GM21737 (cell line): ENCODE measurements at regions not wholly inside any gene's neighbourhood (a gene's known extent, or its start where the extent isn't known, plus 50 kb on each side); places are given as distances from the start of the nearest gene placed in this dataset.

Source experiments
- ATAC-seq: cut with Tn5 transposase; IDR thresholded peaks from one replicate; pipeline ENCODE4 v1.9.1; 2021; ENCODE audit warnings: mild to moderate bottlenecking, moderate library complexity; ENCODE audit not compliant: unreplicated experiment

GRCh38 chr12:115243933-115244628, 560.1 kb upstream of the TBX3 start:
- ATAC-seq, result no peak

GRCh38 chr12:115240251-115240650, 556.3 kb upstream of the TBX3 start:
- ATAC-seq, result no peak

GRCh38 chr12:115235880-115236279, 551.9 kb upstream of the TBX3 start:
- no peak for ATAC-seq

- no peak for ATAC-seq
Observed at GRCh38 chr12:115233891-115234543, 550.0 kb upstream of the TBX3 start.

GRCh38 chr12:115232455-115233156, 548.6 kb upstream of the TBX3 start:
- ATAC-seq, result no peak

- no peak for ATAC-seq
Observed at GRCh38 chr12:115230606-115231005, 546.6 kb upstream of the TBX3 start.

GRCh38 chr12:115229517-115229916, 545.5 kb upstream of the TBX3 start:
- no peak for ATAC-seq

- no peak for ATAC-seq
Observed at GRCh38 chr12:115228434-115228833, 544.5 kb upstream of the TBX3 start.

- ATAC-seq, result no peak
Observed at GRCh38 chr12:115227137-115227615, 543.2 kb upstream of the TBX3 start.

- ATAC-seq, result no peak
Observed at GRCh38 chr12:115225845-115226244, 541.9 kb upstream of the TBX3 start.

- ATAC-seq, result no peak
Observed at GRCh38 chr12:115223991-115224390, 540.0 kb upstream of the TBX3 start.

- no peak for ATAC-seq
Observed at GRCh38 chr12:115223322-115223721, 539.3 kb upstream of the TBX3 start.

- ATAC-seq, result no peak
Observed at GRCh38 chr12:115222220-115222619, 538.2 kb upstream of the TBX3 start.

GRCh38 chr12:115216301-115216700, 532.3 kb upstream of the TBX3 start:
- no peak for ATAC-seq

- no peak for ATAC-seq
Observed at GRCh38 chr12:115215544-115215943, 531.6 kb upstream of the TBX3 start.

GRCh38 chr12:115213538-115214016, 529.6 kb upstream of the TBX3 start:
- ATAC-seq, result no peak

- ATAC-seq, result no peak
Observed at GRCh38 chr12:115213118-115213517, 529.1 kb upstream of the TBX3 start.

- ATAC-seq, result no peak
Observed at GRCh38 chr12:115212356-115212755, 528.4 kb upstream of the TBX3 start.

GRCh38 chr12:115210533-115211252, 526.7 kb upstream of the TBX3 start:
- ATAC-seq, result no peak

GRCh38 chr12:115209230-115209629, 525.3 kb upstream of the TBX3 start:
- no peak for ATAC-seq

GRCh38 chr12:115208098-115208497, 524.1 kb upstream of the TBX3 start:
- no peak for ATAC-seq
